NK-92 treated with Interleukin-12 subunit alpha and Interleukin-12 subunit beta, amount 100 ng/mL, for 24 hours (cell line): ENCODE measurements at regions not wholly inside any gene's neighbourhood (a gene's known extent, or its start where the extent isn't known, plus 50 kb on each side); places are given as distances from the start of the nearest gene placed in this dataset.

Source experiments
- DNase-seq: peaks from one replicate; lab custom pipeline; 2025; lab: John Stamatoyannopoulos, UW

DNA sequence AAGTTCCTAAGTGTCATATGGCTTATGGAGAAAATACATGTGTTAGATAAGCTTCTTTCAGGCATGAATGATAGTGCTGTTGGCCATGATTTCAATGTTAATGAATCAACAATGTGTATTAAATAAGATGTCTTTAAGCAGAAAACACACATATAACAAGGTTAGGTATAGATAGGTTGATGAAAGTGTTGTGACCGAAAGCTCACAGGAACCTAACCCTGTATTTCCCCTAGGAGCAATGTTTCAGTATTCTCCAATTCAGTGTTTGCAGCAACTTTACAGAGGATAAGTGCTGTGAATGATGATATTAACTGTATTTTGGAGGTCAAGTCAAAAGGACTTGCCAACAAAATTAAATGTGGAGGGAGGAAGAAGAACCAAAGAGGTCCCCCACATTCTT, 82.8 kb upstream of the PRDM11 start:
- no peak for DNase-seq

DNA sequence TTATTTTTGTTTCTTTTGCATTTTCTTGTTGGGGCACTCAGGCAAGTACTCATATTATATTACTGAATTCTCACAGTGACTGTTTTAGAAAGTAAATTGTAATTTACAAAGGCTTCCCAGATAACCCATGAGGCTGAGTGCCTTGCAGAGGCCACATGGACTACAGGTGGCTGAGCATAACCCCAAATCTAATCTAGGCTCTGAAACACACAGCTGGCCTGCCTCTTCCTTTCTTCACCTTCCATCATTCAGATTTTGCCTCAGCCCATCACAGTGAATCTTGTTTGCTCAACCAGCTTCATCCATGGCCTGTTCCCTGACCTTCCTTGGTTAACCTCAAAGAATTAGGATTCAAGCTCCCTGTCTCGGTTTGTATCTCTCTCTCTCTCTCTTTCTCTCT, 78.5 kb upstream of the PRDM11 start:
- DNase-seq, result no peak

DNA sequence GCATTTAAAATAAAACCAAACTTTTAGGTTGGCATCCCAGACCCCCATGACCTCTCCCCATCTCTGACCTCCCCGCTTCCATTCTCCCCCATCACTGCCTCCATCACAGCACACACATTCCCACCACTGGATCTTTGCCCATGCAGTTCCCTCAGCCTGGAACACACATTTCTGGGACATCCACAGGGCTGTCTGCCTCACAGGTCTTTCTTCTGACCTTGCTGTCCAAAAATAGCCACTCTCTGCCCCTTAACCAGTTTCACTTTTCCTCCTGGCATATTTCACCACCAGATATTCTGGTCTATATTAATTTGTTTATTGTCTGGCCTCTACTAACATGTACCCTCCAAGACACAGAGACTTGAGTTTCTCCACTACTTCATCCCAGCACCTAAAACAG, 75.2 kb upstream of the PRDM11 start:
- DNase-seq, result no peak

DNA sequence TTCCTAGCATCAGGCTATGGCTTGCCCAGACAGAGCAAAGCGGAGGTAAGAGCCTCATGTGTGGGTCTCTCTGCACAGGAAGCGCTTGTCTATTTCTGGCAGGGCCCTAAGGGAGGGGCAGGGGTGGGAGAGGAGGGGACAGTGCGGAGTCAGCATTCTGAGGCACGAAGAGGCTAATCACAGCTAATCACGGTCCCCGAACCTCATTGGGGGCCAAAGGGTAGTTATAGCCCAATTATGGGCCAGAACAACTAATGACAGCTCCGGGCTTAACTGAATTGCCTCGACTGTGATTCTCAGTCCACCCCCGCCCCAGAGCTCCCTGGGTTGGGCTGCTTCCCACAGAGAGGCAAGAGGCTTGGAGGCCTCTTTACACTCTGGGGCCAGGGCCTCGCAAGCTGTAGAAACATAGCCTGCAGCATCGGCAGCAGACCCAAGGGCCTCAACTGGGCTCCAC, 72.7 kb upstream of the PRDM11 start:
- DNase-seq, result no peak

DNA sequence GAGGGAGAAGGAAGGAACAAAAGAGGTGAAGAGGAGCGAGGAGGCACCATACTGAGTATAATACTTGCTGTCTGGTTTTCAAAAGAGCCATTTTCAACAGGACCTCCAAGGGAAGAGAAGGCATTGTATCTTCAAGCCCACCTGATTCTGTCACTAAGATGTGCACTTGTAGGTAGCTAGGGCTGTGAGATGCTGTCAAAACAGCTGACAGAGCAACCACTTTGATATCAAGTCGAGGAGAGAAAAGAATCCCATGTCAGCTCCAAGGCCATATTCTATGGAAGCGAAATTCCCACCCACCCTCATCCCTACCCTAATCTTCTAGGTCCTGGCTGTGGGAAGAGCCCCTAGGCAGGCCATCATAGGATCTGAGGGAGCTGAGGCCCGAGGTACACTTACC, 70.9 kb upstream of the PRDM11 start:
- no peak for DNase-seq

DNA sequence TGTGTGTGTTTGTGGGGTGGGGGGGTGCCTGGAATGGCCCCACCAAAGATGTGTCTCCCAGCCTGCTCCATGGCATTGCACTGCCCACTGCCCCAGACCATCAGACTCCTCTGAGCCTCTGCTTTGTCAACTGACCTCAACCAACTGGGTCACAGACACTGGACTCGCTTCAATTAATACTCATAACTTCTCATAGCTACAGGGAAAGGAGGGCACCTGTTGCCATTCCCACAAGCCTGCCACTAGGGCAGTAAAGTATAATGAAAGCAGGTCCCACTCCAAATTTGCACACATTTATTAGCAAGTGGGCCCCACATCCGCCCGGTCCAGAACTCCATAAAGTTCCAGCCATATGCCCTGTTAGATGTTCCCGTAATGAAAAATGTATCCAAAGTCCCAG, 70.5 kb upstream of the PRDM11 start:
- DNase-seq, result no peak

DNA sequence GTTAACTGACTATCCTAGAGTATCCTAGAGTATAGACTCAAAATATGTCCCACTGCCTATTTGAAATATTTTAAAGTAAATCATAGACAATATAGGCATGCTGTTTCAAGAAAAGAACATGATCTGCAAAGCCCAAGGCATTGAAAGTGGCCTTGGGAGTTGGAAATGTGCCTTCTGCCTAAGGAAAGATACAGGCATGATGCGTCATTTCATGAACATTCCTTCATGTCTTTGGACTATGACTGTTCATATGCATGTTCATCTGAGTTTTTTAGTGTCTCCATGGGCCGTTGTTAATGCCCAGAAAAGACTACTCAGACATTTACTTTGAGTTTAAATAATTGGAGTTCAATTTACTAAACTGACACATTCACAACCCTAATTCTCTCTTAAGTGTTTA, 69.7 kb upstream of the PRDM11 start:
- no peak for DNase-seq

DNA sequence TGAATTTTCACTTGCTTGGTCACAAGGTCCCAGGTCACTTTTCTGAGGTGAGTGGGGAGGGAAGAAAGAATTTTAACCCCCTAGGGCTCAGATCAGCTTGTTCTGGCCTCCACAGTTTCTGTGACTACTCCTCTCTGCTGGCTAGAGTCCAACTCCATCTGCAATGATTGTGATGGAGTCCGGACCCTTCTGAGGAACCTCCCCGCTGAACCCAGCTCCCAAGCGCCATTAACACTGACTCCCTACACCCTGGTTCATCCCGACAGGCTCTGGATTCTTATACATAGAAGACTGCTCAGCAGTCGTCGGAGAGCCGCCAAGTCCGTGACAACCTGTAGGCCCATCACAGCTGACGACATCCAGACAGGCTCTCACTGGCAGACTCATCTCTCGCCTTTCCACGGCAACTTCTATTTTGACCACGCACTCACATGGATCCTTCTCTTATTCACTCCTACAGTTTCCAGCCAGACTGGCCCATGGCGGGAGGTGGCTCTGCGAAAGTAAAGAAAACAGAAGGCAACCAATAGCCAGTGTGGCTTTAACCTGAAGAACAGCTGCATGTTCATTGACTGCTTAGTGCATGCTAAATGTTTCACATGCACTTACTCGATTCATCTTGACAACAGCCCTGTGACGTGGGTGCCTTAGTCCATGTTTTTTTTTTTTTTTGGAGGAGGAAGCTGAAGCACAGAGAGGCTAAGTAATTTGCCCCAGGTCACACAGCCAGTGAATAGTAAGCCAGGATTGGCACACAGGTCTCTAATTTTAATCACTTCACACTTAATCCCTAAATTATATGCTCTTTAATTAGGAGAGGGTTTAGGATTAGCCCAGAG, 68.0 kb upstream of the PRDM11 start:
- no peak for DNase-seq

DNA sequence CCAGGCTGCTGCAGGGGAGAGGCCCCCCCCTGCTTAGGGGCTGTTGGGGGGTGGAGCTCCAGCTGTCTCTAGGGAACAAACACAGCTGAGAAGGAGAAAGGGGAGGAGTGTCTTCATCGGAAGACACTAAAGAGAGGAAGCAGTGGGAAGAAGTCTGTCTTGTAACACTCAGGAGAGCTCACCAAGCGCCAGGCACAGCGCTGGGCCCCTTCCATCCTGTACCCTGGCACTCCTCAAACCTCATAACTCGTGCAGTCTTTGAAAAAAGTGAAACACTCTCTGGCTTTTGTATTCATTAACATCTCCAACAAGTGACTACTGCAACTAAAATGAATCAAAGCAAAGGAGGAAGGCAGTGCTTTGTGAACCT, 67.4 kb upstream of the PRDM11 start:
- DNase-seq, result no peak

DNA sequence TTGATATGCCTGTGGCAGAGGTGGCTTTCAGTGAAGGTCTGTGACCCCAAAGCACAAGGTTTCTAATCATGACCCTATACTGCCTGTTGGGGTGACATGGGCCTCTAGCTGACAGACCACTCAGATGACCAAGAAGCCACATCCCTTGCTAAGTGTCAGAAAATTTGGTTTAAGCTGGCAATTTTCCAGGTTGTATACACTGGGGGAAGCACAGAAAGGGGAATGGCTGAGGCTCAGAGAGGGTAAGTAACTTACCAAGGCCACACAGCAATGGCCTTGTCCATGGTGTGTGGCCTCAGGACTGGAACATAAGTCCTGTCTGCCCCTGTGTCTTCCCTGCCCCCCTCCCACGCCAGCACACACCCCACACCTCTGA, 66.9 kb upstream of the PRDM11 start:
- DNase-seq, result no peak

DNA sequence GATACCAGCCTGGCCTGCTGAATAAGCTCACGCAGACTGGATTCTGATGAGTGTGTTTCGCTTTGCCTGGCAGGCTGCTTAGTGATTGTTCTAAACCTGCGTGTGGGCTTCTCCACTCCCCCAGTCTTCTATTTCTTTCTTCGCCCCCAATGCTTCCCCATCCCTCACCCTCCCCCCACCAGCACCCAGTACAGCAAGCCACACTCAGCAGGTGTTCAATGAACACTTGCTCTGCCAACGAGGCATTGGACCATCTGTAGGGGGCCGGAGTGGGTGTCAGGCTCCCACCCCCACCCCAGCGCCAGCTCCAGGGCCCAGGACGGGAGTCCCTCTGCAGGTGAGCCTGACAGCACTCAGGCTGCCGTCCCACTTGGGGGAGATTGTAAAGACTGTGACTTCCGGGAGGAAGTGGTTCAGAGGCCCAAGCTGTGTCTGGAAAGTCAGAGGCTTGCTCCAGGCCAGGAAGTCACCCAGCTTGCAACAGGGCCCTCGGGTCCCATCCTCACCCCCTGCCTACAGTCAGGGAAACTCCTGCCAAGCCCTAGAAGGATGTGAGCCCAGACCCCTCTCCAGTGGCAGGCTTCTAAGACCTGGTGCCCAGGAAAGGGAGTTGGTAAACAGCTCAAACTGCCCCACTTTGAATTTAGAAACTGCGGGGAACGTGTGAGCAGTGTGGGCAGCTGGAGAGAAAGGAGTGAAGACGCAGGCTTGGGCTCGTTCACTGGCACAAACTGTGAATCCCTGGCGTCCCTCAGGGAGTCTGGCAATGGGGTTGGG, 66.3 kb upstream of the PRDM11 start:
- DNase-seq, result peak; percentile 62

DNA sequence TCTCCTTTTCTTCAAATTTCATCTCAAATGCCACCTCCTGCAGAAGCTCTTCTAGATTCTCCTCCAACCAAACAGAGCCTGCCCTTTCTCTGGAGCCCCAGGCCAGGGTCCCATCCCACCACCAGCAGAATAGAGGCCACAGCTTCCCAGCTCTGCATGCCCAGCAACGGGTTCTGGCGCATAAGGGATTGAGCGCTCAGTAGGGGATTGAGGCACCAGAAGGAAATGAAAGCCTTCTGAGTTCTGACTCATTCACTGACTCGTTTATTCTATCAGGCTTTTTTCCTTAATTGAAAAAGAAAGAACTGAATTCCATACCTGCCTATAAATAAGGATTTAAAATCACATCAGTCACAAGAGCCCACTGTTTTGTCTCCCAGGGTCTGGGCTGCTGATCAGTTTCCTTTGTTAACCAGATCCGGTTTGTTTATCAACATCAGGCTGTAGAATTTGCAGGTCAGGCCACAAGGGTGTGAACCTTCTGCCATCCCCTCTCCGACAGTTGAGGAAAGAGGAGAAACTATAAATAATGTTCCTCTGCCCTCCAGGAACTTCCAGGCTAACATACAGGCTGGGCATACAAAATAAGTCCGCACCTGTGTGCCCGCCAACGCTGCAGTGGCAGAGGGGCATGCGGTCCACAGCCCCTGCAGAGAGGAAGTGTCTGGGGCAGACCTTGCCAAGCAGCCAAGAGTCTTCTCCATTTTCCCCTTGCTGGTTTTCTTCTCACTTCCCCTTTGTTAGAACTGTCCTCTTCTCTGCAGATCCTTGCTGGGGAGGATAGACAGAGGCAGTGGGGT, 63.5 kb upstream of the PRDM11 start:
- no peak for DNase-seq

DNA sequence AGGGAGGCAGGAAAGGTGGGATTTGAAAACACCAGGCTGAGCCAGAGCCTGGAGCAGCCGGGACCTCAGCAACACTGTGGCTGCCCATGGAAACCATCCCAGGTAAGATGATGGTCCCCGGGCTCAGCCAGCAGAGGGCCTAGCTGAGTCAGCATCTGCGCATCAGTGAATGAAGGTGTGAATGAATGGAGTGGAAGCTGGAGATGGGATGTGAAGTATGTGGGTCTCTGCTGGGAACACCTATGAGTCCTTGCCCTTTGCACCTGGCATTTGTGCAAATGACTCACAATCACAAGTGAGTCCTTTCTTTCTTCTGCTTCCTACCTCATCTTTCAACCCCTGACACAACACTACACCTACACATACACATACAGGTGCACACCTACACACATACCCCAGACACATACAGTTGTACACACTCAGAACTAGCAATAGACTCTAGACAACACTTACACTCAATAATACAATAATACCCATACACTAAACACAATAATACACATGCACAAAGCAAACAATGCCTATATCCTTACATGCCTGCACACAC, 62.8 kb upstream of the PRDM11 start:
- DNase-seq, result no peak

DNA sequence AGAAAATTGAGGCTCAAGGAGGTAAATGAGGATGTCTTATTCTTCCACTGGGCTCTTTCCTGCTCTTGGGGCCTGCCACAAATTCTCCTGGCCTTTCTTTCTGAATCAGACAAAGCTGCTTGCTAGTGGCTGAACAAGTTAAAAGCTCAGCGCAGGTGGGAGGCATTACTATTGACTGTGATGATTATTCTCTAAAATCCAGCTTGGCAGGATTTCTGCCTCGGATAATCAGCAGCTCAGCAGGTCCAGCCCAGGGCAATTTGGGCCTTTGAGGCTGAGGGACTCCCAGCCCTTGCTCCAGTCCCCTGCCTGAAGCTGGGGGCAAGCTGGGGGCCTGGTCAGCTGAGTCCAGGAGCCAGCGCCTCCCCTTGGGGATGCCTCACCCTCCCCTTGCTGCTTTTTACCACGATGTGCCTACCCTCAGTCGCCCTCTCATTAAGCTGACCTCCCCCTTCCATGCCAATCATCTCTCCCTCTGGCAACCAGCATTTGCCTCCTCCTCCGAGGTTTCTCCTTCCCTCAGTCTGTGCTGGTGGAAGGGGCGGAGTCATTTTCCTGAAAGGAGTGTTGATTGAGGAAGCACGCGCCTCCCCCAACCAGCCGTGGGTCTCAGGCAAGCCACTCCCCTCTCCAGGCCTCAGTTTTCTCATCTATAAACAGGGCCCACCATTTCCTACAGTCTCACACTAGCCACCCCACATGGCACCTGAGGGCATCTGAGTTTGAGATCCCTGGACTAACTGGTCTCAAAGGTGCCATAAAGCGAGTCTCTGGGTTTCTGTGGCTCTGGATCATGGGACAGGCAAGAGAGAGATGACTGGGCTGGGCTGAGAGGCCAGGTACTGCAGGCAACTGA, 60.6 kb upstream of the PRDM11 start:
- no peak for DNase-seq

DNA sequence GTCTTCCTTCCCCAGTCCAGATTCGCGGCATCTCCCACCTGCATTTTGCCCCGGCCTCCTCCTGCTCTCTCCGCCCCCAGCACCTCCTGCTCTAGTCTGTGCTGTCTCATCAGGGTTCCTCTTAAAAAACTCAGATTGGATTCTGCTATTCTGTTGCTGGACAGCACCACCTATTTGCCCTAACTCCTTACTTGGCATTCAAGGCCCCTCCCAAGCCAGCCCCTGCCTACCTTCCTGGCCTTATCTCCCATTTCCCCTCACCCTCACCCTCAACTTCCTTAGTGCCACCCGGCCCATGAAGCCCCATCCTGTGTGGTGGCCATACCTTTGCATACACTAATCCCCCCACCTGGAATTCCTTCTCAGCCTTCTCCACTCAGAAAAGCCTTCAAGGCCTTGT, 59.9 kb upstream of the PRDM11 start:
- DNase-seq, result no peak

DNA sequence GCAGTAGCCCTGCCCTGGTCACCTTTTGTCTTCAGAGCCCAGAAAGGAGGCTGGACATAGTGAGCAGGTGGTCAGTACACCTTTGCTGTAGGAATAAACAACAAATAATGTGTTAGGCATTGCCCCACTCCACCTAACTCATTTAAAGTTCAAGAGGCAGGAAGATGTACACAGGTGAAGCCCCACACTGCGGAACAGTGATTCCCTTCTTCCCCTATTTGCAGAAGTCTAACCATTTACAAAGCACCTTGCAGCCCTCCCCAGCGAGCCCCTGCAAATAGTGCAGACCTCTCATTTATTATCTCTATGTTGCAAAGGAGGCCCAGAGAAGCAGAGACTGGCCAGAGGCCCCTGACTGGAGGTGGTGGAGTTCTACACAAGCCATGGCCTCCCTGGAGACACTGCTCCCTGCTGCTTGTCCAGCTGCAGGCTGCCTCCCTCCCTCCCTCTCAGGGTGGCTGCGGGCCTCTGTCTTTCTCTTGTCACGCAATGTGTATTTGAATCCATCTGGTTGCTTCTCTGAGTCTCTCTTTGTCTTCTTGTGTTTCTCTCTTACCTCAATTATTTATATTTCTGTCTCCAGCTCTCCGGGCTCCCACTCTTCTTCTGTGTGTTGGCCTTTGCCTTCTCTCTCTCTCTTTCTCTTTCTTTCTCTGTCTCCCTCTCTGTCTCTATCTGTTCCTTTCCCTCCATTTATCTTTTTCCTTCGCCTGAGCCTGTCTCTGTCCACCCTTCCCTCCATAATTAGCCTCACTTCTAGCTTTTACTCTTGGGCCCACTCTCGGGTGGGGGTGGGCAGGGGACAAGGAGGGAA, 59.1 kb upstream of the PRDM11 start:
- DNase-seq, result no peak

DNA sequence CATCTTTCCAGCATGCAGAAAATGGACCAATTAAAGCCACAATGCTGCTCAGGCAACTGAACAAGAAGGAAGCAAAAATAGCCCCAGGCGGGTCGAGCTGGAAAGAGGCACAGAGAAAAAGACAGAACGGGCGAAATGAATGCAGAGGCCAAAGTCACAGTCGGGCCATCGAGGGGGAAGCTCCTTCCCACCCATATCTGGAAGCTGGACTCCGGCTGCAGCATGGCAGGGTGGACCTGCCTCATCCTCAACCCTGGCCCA, 58.6 kb upstream of the PRDM11 start:
- DNase-seq, result no peak

DNA sequence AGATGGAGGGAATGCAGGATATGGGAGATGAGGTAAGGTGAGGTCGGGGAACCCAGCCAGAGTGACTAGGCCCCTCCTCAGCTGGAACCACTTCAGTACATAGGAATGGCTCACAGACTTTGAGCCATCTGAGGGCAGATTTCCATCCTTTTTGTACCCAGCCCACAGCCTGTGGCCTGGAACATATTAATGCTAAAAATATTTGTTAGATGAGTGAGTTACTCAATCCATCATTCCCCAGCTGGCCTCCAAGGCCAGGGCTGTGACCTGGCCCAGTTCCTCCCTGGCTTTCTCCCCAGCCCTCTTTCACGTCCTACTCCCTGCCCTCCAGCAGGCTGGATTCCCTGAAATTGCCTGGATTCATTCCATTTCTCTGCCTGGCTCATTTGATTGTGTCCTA, 57.2 kb upstream of the PRDM11 start:
- DNase-seq, result no peak

DNA sequence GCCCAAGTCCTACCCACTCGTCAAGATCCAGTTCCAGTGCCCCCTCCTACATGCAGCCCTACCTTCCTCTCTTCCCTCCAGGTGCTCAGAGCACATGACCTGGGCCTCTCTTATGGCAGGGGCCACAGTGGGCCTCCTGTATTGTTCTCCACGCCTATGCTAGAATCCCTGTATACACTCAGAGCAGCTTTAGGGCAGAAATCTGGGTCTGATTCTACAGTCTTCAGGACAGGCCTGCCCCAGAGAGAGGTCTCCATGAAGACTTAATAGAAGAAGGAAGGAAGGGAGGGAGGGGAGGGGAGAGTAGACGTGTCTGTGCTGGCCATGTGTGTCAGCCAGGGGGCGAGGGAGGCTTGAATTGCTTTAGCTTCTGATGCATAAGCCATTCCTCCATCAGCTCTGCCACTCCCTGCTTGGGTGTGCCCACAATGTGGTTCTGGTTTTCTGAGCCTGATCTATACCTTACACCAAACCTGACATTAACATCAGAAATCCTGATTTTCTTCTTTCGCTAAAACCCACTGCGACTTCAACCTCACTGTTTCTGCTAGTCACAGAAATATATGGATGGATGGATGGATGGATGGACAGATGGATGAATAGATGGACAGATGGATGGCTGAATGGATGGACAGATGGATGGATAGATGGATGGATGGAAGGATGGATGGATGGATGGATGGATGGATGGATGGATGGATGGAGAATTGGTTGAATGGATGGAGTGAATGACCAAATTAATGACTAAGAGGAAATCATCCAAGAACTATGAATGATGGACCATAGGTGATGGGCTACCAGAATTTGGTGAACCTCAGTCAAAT, 56.6 kb upstream of the PRDM11 start:
- no peak for DNase-seq

DNA sequence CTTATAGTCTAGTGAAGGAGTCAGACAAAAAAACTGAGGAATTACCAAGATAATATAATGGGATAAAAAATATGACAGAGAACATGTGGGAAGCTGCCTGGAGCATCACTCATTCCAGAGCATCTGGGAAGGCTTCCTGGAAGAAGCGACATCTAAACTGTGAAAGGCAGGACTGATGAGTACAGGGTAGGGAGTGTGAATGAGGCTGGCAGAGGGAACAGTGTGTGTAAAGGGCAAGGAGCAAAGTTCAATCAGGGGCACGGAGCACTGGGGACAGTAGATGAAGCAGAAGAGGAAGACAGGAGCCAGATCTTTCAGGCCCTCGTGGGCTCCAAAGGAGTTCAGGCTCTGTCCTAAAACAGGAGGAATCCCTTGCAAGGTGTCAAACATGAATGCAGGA, 55.8 kb upstream of the PRDM11 start:
- no peak for DNase-seq
